Astrocyte (in vitro differentiated cells and primary cell): ENCODE measurements at regions not wholly inside any gene's neighbourhood (a gene's known extent, or its start where the extent isn't known, plus 50 kb on each side); places are given as distances from the start of the nearest gene placed in this dataset.

Source experiments
- DNase-seq: peaks from one replicate; pipeline ENCODE4 v3.0.0-alpha.2; 2010; ENCODE audit warnings: low read depth
- FAIRE-seq: peaks from 2 replicates; lab custom pipeline; 2011; peaks lifted over from hg19 to GRCh38; lab: Jason Lieb, UNC
- H2AFZ ChIP-seq: 2 replicates; pipeline ENCODE4 v1.6.0; 2012; ENCODE audit warnings: low read depth, low read length, inconsistent platforms
- H3K27ac ChIP-seq: 2 replicates; pipeline ENCODE4 v1.5.1; 2011; ENCODE audit warnings: low read depth, low read length, inconsistent platforms
- H3K27me3 ChIP-seq: 2 replicates; pipeline ENCODE4 v1.6.0; 2011; ENCODE audit warnings: low read length, inconsistent platforms; ENCODE audit not compliant: insufficient read depth
- H3K36me3 ChIP-seq: 2 replicates; pipeline ENCODE4 v1.5.1; 2011; ENCODE audit warnings: low read length, inconsistent platforms; ENCODE audit not compliant: insufficient read depth
- H3K4me1 ChIP-seq: 2 replicates; pipeline ENCODE4 v1.5.1; 2011; ENCODE audit warnings: low read length, inconsistent platforms; ENCODE audit not compliant: insufficient read depth
- H3K4me2 ChIP-seq: 2 replicates; pipeline ENCODE4 v1.6.0; 2012; ENCODE audit warnings: low read length, inconsistent platforms
- H3K4me3 ChIP-seq: 2 replicates; pipeline ENCODE4 v1.5.1; 2011; ENCODE audit warnings: low read depth, mild to moderate bottlenecking, low read length, inconsistent platforms; ENCODE audit not compliant: insufficient read depth
- H3K79me2 ChIP-seq: 2 replicates; pipeline ENCODE4 v1.6.0; 2012; ENCODE audit warnings: mild to moderate bottlenecking, low read length, inconsistent platforms; ENCODE audit not compliant: insufficient read depth
- H3K9ac ChIP-seq: 2 replicates; pipeline ENCODE4 v1.6.0; 2012; ENCODE audit warnings: mild to moderate bottlenecking, low read length, inconsistent platforms
- H3K9me3 ChIP-seq: 2 replicates; pipeline ENCODE4 v1.5.1; 2012; ENCODE audit warnings: low read depth, mild to moderate bottlenecking, low read length, inconsistent platforms; ENCODE audit not compliant: insufficient read depth
- H4K20me1 ChIP-seq: 2 replicates; pipeline ENCODE4 v1.6.0; 2012; ENCODE audit warnings: low read length, inconsistent platforms; ENCODE audit not compliant: insufficient read depth
- H3K27ac Mint-ChIP-seq: one replicate; pipeline ENCODE4 v1.8.0; 2021; ENCODE audit warnings: mild to moderate bottlenecking, mixed read lengths; ENCODE audit not compliant: unreplicated experiment
- H3K27me3 Mint-ChIP-seq: one replicate; pipeline ENCODE4 v1.8.0; 2021; ENCODE audit warnings: low read depth, mixed read lengths; ENCODE audit not compliant: unreplicated experiment
- H3K36me3 Mint-ChIP-seq: one replicate; pipeline ENCODE4 v1.8.0; 2021; ENCODE audit warnings: low read depth, mixed read lengths; ENCODE audit not compliant: unreplicated experiment
- H3K4me1 Mint-ChIP-seq: one replicate; pipeline ENCODE4 v1.8.0; 2021; ENCODE audit warnings: low read depth, mixed read lengths; ENCODE audit not compliant: unreplicated experiment
- H3K4me3 Mint-ChIP-seq: one replicate; pipeline ENCODE4 v1.8.0; 2021; ENCODE audit warnings: mild to moderate bottlenecking, moderate library complexity, mixed read lengths; ENCODE audit not compliant: unreplicated experiment
- H3K9me3 Mint-ChIP-seq: one replicate; pipeline ENCODE4 v1.8.0; 2021; ENCODE audit warnings: mild to moderate bottlenecking, mixed read lengths; ENCODE audit not compliant: unreplicated experiment
- CTCF ChIP-seq: IDR thresholded peaks from 2 replicates; pipeline ENCODE4 v1.5.1; 2011; ENCODE audit warnings: low read depth, mild to moderate bottlenecking, inconsistent platforms, low read length, moderate library complexity; ENCODE audit not compliant: insufficient read depth
- EZH2 ChIP-seq: IDR thresholded peaks from 2 replicates; pipeline ENCODE4 v1.6.1; 2012; ENCODE audit warnings: mild to moderate bottlenecking, low read length, inconsistent platforms; ENCODE audit not compliant: insufficient read depth

- no peak overlapping the region for H3K4me3 Mint-ChIP-seq
- Histone ChIP-seq H4K20me1 (no peaks in the 10 kb centered on the region), H2AFZ (no peak overlapping the region), H3K27me3 (no peaks in the 10 kb centered on the region), H3K79me2 (no peaks in the 10 kb centered on the region), H3K4me1 (no peaks in the 10 kb centered on the region), H3K4me2 (no peak overlapping the region), H3K27ac (no peak overlapping the region), H3K36me3 (no peaks in the 10 kb centered on the region), H3K4me3 (no peak overlapping the region), H3K9ac (no peak overlapping the region), H3K9me3 (peaks cover 7% of the 10 kb centered on the region)
- H3K27me3 Mint-ChIP-seq = no peaks in the 10 kb centered on the region
- peaks cover 5% of the 10 kb centered on the region for H3K9me3 Mint-ChIP-seq
- FAIRE-seq (no peak), DNase-seq (no peak)
- no peak overlapping the region for H3K27ac Mint-ChIP-seq
- no peak for TF ChIP-seq CTCF
- no peak for TF ChIP-seq EZH2
- H3K4me1 Mint-ChIP-seq = no peaks in the 10 kb centered on the region
- no peaks in the 10 kb centered on the region for H3K36me3 Mint-ChIP-seq
These were observed 168.9 kb upstream of the SALL3 start for GRCh38 chr18:78810706-78811105.

DNA sequence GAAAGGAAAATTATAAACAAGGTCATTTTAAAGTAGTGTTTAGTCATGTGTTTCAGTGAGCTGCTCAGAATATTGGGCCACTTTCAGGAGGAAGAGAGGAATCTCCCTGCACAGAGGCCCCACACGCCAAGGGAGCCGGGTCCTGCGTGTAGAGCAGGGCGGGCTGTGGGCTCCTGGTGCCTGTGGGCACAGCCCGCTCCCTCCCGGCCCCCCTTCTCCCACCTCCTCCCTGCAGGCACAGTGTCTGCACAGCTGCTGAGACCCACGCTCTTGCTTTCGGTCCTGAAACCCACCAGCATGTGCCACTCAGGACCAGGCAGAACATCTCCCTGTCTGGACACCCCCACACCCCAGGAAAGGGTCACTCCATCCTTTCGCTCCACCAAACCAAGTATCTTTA, 167.6 kb upstream of the SALL3 start:
- no peaks in the 10 kb centered on the region for H3K4me1 Mint-ChIP-seq
- H3K27ac Mint-ChIP-seq = no peak overlapping the region
- H3K4me1 ChIP-seq = no peaks in the 10 kb centered on the region
- FAIRE-seq (no peak), DNase-seq (no peak)
- no peaks in the 10 kb centered on the region for H3K27me3 ChIP-seq
- no peak overlapping the region for H3K9ac ChIP-seq
- no peak overlapping the region for H3K4me3 Mint-ChIP-seq
- no peaks in the 10 kb centered on the region for H3K36me3 Mint-ChIP-seq
- H3K9me3 ChIP-seq = peaks cover 9% of the 10 kb centered on the region
- no peaks in the 10 kb centered on the region for H3K79me2 ChIP-seq
- TF ChIP-seq EZH2 (no peak), CTCF (no peak)
- no peaks in the 10 kb centered on the region for H4K20me1 ChIP-seq
- H3K27ac ChIP-seq = no peak overlapping the region
- no peak overlapping the region for H3K4me3 ChIP-seq
- no peaks in the 10 kb centered on the region for H3K27me3 Mint-ChIP-seq
- peaks cover under 1% of the 10 kb centered on the region for H3K9me3 Mint-ChIP-seq
- no peak overlapping the region for H2AFZ ChIP-seq
- H3K36me3 ChIP-seq = no peaks in the 10 kb centered on the region
- no peak overlapping the region for H3K4me2 ChIP-seq

- Mint-ChIP-seq H3K36me3 (no peaks in the 10 kb centered on the region), H3K9me3 (peaks cover 4% of the 10 kb centered on the region), H3K27ac (no peak overlapping the region), H3K27me3 (no peaks in the 10 kb centered on the region), H3K4me1 (no peaks in the 10 kb centered on the region), H3K4me3 (no peak overlapping the region)
- no peak overlapping the region for H3K27ac ChIP-seq
- H3K79me2 ChIP-seq = no peaks in the 10 kb centered on the region
- FAIRE-seq (no peak), DNase-seq (no peak)
- no peak overlapping the region for H3K4me2 ChIP-seq
- no peaks in the 10 kb centered on the region for H3K4me1 ChIP-seq
- H3K27me3 ChIP-seq = no peaks in the 10 kb centered on the region
- no peaks in the 10 kb centered on the region for H3K36me3 ChIP-seq
- H4K20me1 ChIP-seq = no peaks in the 10 kb centered on the region
- H2AFZ ChIP-seq = no peak overlapping the region
- no peak overlapping the region for H3K9ac ChIP-seq
- H3K9me3 ChIP-seq = peaks cover 9% of the 10 kb centered on the region
- TF ChIP-seq EZH2 (no peak), CTCF (no peak)
- no peak overlapping the region for H3K4me3 ChIP-seq
These were observed 166.5 kb upstream of the SALL3 start for GRCh38 chr18:78813156-78813555.
